GM23338 (cell line): ENCODE measurements at regions not wholly inside any gene's neighbourhood (a gene's known extent, or its start where the extent isn't known, plus 50 kb on each side); places are given as distances from the start of the nearest gene placed in this dataset.

ENCODE experiments used
- ATAC-seq: fragments of 200-7000 bp; cut with Tn5 transposase; 3 replicates; pipeline ENCODE4 v1.9.1; 2020
- DNase-seq: peaks from one replicate; pipeline ENCODE4 v3.0.0-alpha.2; 2015; ENCODE audit warnings: low spot score
- H2AFZ ChIP-seq: fragments of 200-600 bp; sonication (generic); 2 replicates; pipeline ENCODE4 v1.8.0; 2016; ENCODE audit warnings: antibody characterized with exemption, mild to moderate bottlenecking, moderate library complexity
- H3F3A ChIP-seq: fragments of 200-600 bp; sonication (generic); replicated peaks from 2 replicates; pipeline ENCODE4 v1.8.0; 2017; ENCODE audit warnings: antibody characterized with exemption, mixed run types, low read depth
- H3K27ac ChIP-seq: fragments of 200-600 bp; sonication (generic); 2 replicates; pipeline ENCODE4 v1.6.1; 2016; ENCODE audit warnings: low read depth
- H3K27me3 ChIP-seq: fragments of 200-600 bp; sonication (generic); 2 replicates; pipeline ENCODE4 v1.8.0; 2016; ENCODE audit warnings: mild to moderate bottlenecking, mixed run types, moderate library complexity; ENCODE audit not compliant: insufficient read depth
- H3K36me3 ChIP-seq: fragments of 200-600 bp; sonication (generic); 2 replicates; pipeline ENCODE4 v1.8.0; 2016; ENCODE audit warnings: mild to moderate bottlenecking; ENCODE audit not compliant: insufficient read depth
- H3K4me1 ChIP-seq: fragments of 200-600 bp; sonication (generic); 2 replicates; pipeline ENCODE4 v1.8.0; 2016; ENCODE audit warnings: mild to moderate bottlenecking, moderate library complexity; ENCODE audit not compliant: insufficient read depth
- H3K4me2 ChIP-seq: fragments of 200-600 bp; sonication (generic); 2 replicates; pipeline ENCODE4 v1.7.1; 2017; ENCODE audit warnings: mixed run types
- H3K4me3 ChIP-seq: fragments of 200-600 bp; sonication (generic); 2 replicates; pipeline ENCODE4 v1.6.1; 2016; ENCODE audit warnings: mixed run types
- H3K79me2 ChIP-seq: fragments of 200-600 bp; sonication (generic); replicated peaks from 2 replicates; pipeline ENCODE4 v1.8.0; 2017; ENCODE audit warnings: mild to moderate bottlenecking; ENCODE audit not compliant: insufficient read depth
- H3K9me2 ChIP-seq: fragments of 200-600 bp; sonication (generic); 2 replicates; pipeline ENCODE4 v1.8.0; 2017; ENCODE audit not compliant: insufficient read depth
- H4K20me1 ChIP-seq: fragments of 200-600 bp; sonication (generic); replicated peaks from 2 replicates; pipeline ENCODE4 v1.8.0; 2017; ENCODE audit warnings: mild to moderate bottlenecking; ENCODE audit not compliant: insufficient read depth
- H3K27ac Mint-ChIP-seq: 2 replicates; pipeline ENCODE4 v1.8.0; 2020; ENCODE audit warnings: inconsistent platforms, mild to moderate bottlenecking, moderate library complexity, mixed read lengths
- H3K27me3 Mint-ChIP-seq: 3 replicates; pipeline ENCODE4 v1.8.0; 2022; ENCODE audit warnings: low read depth, mild to moderate bottlenecking, moderate library complexity, mixed read lengths, inconsistent platforms; ENCODE audit not compliant: insufficient read depth, poor library complexity
- H3K36me3 Mint-ChIP-seq: 3 replicates; pipeline ENCODE4 v1.8.0; 2021; ENCODE audit warnings: low read depth, mild to moderate bottlenecking, inconsistent platforms, moderate library complexity, mixed read lengths
- H3K4me1 Mint-ChIP-seq: 3 replicates; pipeline ENCODE4 v1.8.0; 2020; ENCODE audit warnings: mild to moderate bottlenecking, inconsistent platforms, mixed read lengths
- H3K4me3 Mint-ChIP-seq: 3 replicates; pipeline ENCODE4 v1.8.0; 2021; ENCODE audit warnings: moderate library complexity, mild to moderate bottlenecking, inconsistent platforms, mixed read lengths
- H3K9me3 Mint-ChIP-seq: 3 replicates; pipeline ENCODE4 v1.8.0; 2020; ENCODE audit warnings: moderate library complexity, mild to moderate bottlenecking, inconsistent platforms, mixed read lengths
- JUNB ChIP-seq: IDR thresholded peaks from one replicate; pipeline ENCODE4 v1.6.1; 2016; ENCODE audit warnings: antibody characterized with exemption; ENCODE audit not compliant: unreplicated experiment
- NANOG ChIP-seq: IDR thresholded peaks from 2 replicates; pipeline ENCODE4 v1.6.1; 2016; ENCODE audit warnings: antibody characterized with exemption, borderline replicate concordance
- STAT1 ChIP-seq: IDR thresholded peaks from one replicate; pipeline ENCODE4 v1.6.1; 2016; ENCODE audit warnings: antibody characterized with exemption; ENCODE audit not compliant: unreplicated experiment
- ZNF331 ChIP-seq: fragments of 250-450 bp; sonication (Bioruptor Pico); IDR thresholded peaks from 2 replicates; pipeline ENCODE4 v1.5.0; 2020; ENCODE audit warnings: low read depth, mild to moderate bottlenecking, moderate library complexity
- TF ChIP-seq, protein P1 (sequence below): IDR thresholded peaks from one replicate; pipeline ENCODE4 v1.6.1; 2018; ENCODE audit warnings: antibody characterized with exemption; ENCODE audit not compliant: unreplicated experiment
- TF ChIP-seq, protein P2 (sequence below), 2 experiments: fragments of 200-600 bp in 1 of 2; sonication (generic) in 1 of 2; conservative IDR thresholded peaks; 2 replicates each; pipeline versions ENCODE4 v1.5.1 to v1.6.1; 2016 to 2017; ENCODE audit warnings: antibody characterized with exemption in 2 of 2, low read depth in 2 of 2, mild to moderate bottlenecking in 2 of 2, moderate library complexity in 1 of 2
- TF ChIP-seq, protein P3 (sequence below): fragments of 250-450 bp; sonication (Bioruptor Pico); IDR thresholded peaks from 2 replicates; pipeline ENCODE4 v1.5.0; 2020; ENCODE audit warnings: mild to moderate bottlenecking, moderate library complexity
- TF ChIP-seq, protein P4 (sequence below): IDR thresholded peaks from 2 replicates; pipeline ENCODE4 v1.6.1; 2016; ENCODE audit warnings: antibody characterized with exemption

DNA sequence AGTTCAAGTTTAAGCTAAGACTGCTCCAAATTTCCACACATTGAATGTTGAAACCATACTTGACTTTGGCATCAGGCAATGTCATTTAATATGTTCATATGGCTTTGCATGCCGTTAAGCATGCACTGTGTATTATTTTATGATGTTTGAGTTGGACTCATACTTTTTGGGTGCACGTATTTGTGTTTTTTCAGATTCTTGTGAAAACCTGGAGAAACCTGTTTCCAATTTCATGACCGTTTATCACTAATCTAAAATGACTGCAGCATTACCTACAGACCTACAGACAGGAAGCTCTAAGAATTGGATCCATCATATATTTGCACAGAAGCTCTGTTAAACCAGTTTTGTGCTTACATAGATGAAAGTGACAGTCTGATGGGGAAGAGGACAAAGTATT is 1093.0 kb upstream of the INTU start:
- no peak overlapping the region for H2AFZ ChIP-seq
- H3K4me3 Mint-ChIP-seq, result no peak overlapping the region

More for the DNA sequence above, 1093.0 kb upstream of the INTU start:
- H3K4me1 ChIP-seq, result no peaks in the 10 kb centered on the region
- TF ChIP-seq, protein P1, sequence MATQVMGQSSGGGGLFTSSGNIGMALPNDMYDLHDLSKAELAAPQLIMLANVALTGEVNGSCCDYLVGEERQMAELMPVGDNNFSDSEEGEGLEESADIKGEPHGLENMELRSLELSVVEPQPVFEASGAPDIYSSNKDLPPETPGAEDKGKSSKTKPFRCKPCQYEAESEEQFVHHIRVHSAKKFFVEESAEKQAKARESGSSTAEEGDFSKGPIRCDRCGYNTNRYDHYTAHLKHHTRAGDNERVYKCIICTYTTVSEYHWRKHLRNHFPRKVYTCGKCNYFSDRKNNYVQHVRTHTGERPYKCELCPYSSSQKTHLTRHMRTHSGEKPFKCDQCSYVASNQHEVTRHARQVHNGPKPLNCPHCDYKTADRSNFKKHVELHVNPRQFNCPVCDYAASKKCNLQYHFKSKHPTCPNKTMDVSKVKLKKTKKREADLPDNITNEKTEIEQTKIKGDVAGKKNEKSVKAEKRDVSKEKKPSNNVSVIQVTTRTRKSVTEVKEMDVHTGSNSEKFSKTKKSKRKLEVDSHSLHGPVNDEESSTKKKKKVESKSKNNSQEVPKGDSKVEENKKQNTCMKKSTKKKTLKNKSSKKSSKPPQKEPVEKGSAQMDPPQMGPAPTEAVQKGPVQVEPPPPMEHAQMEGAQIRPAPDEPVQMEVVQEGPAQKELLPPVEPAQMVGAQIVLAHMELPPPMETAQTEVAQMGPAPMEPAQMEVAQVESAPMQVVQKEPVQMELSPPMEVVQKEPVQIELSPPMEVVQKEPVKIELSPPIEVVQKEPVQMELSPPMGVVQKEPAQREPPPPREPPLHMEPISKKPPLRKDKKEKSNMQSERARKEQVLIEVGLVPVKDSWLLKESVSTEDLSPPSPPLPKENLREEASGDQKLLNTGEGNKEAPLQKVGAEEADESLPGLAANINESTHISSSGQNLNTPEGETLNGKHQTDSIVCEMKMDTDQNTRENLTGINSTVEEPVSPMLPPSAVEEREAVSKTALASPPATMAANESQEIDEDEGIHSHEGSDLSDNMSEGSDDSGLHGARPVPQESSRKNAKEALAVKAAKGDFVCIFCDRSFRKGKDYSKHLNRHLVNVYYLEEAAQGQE, result no peak
- TF ChIP-seq ZNF331 (CRISPR knock-in tag) (no peak), NANOG (no peak), JUNB (no peak), STAT1 (no peak)
- TF ChIP-seq, protein P2, sequence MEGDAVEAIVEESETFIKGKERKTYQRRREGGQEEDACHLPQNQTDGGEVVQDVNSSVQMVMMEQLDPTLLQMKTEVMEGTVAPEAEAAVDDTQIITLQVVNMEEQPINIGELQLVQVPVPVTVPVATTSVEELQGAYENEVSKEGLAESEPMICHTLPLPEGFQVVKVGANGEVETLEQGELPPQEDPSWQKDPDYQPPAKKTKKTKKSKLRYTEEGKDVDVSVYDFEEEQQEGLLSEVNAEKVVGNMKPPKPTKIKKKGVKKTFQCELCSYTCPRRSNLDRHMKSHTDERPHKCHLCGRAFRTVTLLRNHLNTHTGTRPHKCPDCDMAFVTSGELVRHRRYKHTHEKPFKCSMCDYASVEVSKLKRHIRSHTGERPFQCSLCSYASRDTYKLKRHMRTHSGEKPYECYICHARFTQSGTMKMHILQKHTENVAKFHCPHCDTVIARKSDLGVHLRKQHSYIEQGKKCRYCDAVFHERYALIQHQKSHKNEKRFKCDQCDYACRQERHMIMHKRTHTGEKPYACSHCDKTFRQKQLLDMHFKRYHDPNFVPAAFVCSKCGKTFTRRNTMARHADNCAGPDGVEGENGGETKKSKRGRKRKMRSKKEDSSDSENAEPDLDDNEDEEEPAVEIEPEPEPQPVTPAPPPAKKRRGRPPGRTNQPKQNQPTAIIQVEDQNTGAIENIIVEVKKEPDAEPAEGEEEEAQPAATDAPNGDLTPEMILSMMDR (conservative IDR thresholded peaks at IDR 0.05; ENCODE audit: low read depth in 2 of 2), result no peak
- TF ChIP-seq, protein P3, sequence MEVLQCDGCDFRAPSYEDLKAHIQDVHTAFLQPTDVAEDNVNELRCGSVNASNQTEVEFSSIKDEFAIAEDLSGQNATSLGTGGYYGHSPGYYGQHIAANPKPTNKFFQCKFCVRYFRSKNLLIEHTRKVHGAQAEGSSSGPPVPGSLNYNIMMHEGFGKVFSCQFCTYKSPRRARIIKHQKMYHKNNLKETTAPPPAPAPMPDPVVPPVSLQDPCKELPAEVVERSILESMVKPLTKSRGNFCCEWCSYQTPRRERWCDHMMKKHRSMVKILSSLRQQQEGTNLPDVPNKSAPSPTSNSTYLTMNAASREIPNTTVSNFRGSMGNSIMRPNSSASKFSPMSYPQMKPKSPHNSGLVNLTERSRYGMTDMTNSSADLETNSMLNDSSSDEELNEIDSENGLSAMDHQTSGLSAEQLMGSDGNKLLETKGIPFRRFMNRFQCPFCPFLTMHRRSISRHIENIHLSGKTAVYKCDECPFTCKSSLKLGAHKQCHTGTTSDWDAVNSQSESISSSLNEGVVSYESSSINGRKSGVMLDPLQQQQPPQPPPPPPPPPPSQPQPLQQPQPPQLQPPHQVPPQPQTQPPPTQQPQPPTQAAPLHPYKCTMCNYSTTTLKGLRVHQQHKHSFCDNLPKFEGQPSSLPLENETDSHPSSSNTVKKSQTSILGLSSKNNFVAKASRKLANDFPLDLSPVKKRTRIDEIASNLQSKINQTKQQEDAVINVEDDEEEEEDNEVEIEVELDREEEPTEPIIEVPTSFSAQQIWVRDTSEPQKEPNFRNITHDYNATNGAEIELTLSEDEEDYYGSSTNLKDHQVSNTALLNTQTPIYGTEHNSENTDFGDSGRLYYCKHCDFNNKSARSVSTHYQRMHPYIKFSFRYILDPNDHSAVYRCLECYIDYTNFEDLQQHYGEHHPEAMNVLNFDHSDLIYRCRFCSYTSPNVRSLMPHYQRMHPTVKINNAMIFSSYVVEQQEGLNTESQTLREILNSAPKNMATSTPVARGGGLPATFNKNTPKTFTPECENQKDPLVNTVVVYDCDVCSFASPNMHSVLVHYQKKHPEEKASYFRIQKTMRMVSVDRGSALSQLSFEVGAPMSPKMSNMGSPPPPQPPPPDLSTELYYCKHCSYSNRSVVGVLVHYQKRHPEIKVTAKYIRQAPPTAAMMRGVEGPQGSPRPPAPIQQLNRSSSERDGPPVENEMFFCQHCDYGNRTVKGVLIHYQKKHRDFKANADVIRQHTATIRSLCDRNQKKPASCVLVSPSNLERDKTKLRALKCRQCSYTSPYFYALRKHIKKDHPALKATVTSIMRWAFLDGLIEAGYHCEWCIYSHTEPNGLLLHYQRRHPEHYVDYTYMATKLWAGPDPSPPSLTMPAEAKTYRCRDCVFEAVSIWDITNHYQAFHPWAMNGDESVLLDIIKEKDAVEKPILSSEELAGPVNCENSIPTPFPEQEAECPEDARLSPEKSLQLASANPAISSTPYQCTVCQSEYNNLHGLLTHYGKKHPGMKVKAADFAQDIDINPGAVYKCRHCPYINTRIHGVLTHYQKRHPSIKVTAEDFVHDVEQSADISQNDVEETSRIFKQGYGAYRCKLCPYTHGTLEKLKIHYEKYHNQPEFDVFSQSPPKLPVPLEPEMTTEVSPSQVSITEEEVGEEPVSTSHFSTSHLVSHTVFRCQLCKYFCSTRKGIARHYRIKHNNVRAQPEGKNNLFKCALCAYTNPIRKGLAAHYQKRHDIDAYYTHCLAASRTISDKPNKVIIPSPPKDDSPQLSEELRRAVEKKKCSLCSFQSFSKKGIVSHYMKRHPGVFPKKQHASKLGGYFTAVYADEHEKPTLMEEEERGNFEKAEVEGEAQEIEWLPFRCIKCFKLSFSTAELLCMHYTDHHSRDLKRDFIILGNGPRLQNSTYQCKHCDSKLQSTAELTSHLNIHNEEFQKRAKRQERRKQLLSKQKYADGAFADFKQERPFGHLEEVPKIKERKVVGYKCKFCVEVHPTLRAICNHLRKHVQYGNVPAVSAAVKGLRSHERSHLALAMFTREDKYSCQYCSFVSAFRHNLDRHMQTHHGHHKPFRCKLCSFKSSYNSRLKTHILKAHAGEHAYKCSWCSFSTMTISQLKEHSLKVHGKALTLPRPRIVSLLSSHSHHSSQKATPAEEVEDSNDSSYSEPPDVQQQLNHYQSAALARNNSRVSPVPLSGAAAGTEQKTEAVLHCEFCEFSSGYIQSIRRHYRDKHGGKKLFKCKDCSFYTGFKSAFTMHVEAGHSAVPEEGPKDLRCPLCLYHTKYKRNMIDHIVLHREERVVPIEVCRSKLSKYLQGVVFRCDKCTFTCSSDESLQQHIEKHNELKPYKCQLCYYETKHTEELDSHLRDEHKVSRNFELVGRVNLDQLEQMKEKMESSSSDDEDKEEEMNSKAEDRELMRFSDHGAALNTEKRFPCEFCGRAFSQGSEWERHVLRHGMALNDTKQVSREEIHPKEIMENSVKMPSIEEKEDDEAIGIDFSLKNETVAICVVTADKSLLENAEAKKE (CRISPR knock-in tag), result no peak
- TF ChIP-seq, protein P4, sequence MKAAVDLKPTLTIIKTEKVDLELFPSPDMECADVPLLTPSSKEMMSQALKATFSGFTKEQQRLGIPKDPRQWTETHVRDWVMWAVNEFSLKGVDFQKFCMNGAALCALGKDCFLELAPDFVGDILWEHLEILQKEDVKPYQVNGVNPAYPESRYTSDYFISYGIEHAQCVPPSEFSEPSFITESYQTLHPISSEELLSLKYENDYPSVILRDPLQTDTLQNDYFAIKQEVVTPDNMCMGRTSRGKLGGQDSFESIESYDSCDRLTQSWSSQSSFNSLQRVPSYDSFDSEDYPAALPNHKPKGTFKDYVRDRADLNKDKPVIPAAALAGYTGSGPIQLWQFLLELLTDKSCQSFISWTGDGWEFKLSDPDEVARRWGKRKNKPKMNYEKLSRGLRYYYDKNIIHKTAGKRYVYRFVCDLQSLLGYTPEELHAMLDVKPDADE, result no peak
- H3K4me2 ChIP-seq, result no peak overlapping the region
- no peak for ATAC-seq
- no peak overlapping the region for H3K4me3 ChIP-seq
- Mint-ChIP-seq H3K27ac (no peak overlapping the region), H3K9me3 (no peaks in the 10 kb centered on the region), H3K27me3 (no peaks in the 10 kb centered on the region), H3K4me1 (no peaks in the 10 kb centered on the region; the same call in 2 of the 3 replicates), H3K36me3 (no peaks in the 10 kb centered on the region)
- no peak for DNase-seq
- no peaks in the 10 kb centered on the region for H3K27me3 ChIP-seq
- H3K36me3 ChIP-seq, result no peaks in the 10 kb centered on the region
- H3F3A ChIP-seq, result no peaks in the 10 kb centered on the region
- no peaks in the 10 kb centered on the region for H4K20me1 ChIP-seq
- no peaks in the 10 kb centered on the region for H3K9me2 ChIP-seq
- no peak overlapping the region for H3K27ac ChIP-seq
- H3K79me2 ChIP-seq, result no peaks in the 10 kb centered on the region
